Aorta (tissue), 5 donors: ENCODE measurements at regions not wholly inside any gene's neighbourhood (a gene's known extent, or its start where the extent isn't known, plus 50 kb on each side); places are given as distances from the start of the nearest gene placed in this dataset.

ENCODE experiments used
- ATAC-seq: fragments of 200-7000 bp; cut with Tn5 transposase; one replicate; pipeline ENCODE4 v1.9.1; 2022; ENCODE audit warnings: moderate library complexity; ENCODE audit not compliant: low FRiP score
- DNase-seq, 2 donors: peaks; one replicate each; pipeline ENCODE4 v3.0.0-alpha.2; 2020
- H3K27ac ChIP-seq, 2 donors: one replicate each; pipeline ENCODE4 v1.5.1; 2013; ENCODE audit warnings: low read length in 2 of 2, mild to moderate bottlenecking in 2 of 2, moderate library complexity in 2 of 2, control low read depth in 1 of 2, inconsistent platforms in 1 of 2, low read depth in 1 of 2
- H3K27me3 ChIP-seq, 2 donors: one replicate each; pipeline ENCODE4 v1.6.1; 2013; ENCODE audit warnings: control low read depth in 1 of 2, low read length in 1 of 2, mild to moderate bottlenecking in 1 of 2, moderate library complexity in 1 of 2; ENCODE audit not compliant: insufficient read depth in 2 of 2, control insufficient read depth in 1 of 2
- H3K36me3 ChIP-seq, 2 donors: one replicate each; pipeline ENCODE4 v1.6.1; 2013; ENCODE audit warnings: control low read depth in 1 of 2, low read length in 1 of 2, mild to moderate bottlenecking in 1 of 2; ENCODE audit not compliant: insufficient read depth in 2 of 2, control insufficient read depth in 1 of 2
- H3K4me1 ChIP-seq, 2 donors: one replicate each; pipeline ENCODE4 v1.6.1; 2013; ENCODE audit warnings: low read length in 2 of 2, control low read depth in 1 of 2, mild to moderate bottlenecking in 1 of 2, moderate library complexity in 1 of 2; ENCODE audit not compliant: insufficient read depth in 2 of 2, control insufficient read depth in 1 of 2
- H3K4me3 ChIP-seq, 2 donors: one replicate each; pipeline ENCODE4 v1.5.1; 2013; ENCODE audit warnings: low read length in 2 of 2, control low read depth in 1 of 2, mild to moderate bottlenecking in 1 of 2
- H3K9me3 ChIP-seq: one replicate; pipeline ENCODE4 v1.6.1; 2013; ENCODE audit warnings: mild to moderate bottlenecking, low read length; ENCODE audit not compliant: control insufficient read depth
- WGBS, 2 donors: extraction: QIAGEN DNeasy Blood & Tissue Kit; methylation state at CpG; one replicate each; pipeline ENCODE4 v1.1.7; 2013; 5-methylcytosine and 5-hydroxymethylcytosine counted together
- intact Hi-C, 2 donors: fragments of 100-400 bp; cut with DNase I; formaldehyde crosslinking; loops; one replicate each; pipeline versions ENCODE4 v1.14.2 to v1.15.0; 2022
- donor health status: healthy with polysubstance abuse.
- donor health status: Bipolar disorder and iron deficiency.
- donor health status: DM: no; HTN: no; CAD: no.
- donor health status: DM: no; HTN: no; CAD: no.
- donor health status: DM: yes; HTN: yes; CAD: no.

- intact Hi-C loops: loop anchor here in 1 of 2 donors (5.0 kb wide), 1 partner anchor 696 kb away; no protein-coding TSS in a partner anchor
- 41 to 51% methylated on average over 5 of the region's 5 CpGs for WGBS, 2 donors
These were observed 772.7 kb downstream of the BRINP1 start for GRCh38 chr9:118596374-118597015.

GRCh38 chr9:118606668-118607067 is 762.6 kb downstream of the BRINP1 start:
- Histone ChIP-seq H3K27me3 (no peaks in the 10 kb centered on the region), H3K27ac (no peak overlapping the region), H3K9me3 (no peaks in the 10 kb centered on the region), H3K4me3 (no peak overlapping the region), H3K4me1 (no peaks in the 10 kb centered on the region), H3K36me3 (no peaks in the 10 kb centered on the region)
- DNase-seq: no peak
- 88% methylated on average over 2 of the region's 2 CpGs for WGBS, 2 donors
- intact Hi-C loops: no loop called here
- no peak for ATAC-seq

More at GRCh38 chr9:118596374-118597015, 772.7 kb downstream of the BRINP1 start:
- Histone ChIP-seq H3K36me3 (no peaks in the 10 kb centered on the region), H3K4me1 (no peaks in the 10 kb centered on the region), H3K27ac (no peak overlapping the region), H3K4me3 (no peak overlapping the region), H3K27me3 (no peaks in the 10 kb centered on the region), H3K9me3 (no peaks in the 10 kb centered on the region)
- no peak for ATAC-seq
- DNase-seq: no peak

GRCh38 chr9:118609355-118610044 is 759.7 kb downstream of the BRINP1 start:
- ATAC-seq (no peak), DNase-seq (no peak)
- intact Hi-C loops: no loop called here
- Histone ChIP-seq H3K4me1 (no peaks in the 10 kb centered on the region), H3K4me3 (no peak overlapping the region), H3K27ac (no peak overlapping the region), H3K27me3 (no peaks in the 10 kb centered on the region), H3K9me3 (no peaks in the 10 kb centered on the region), H3K36me3 (no peaks in the 10 kb centered on the region)
- WGBS, 2 donors: 54 to 56% methylated on average over 3 of the region's 3 CpGs

GRCh38 chr9:118612201-118612600 is 757.0 kb downstream of the BRINP1 start:
- DNase-seq: no peak
- intact Hi-C loops: no loop called here
- Histone ChIP-seq H3K27me3 (no peaks in the 10 kb centered on the region), H3K4me1 (no peaks in the 10 kb centered on the region), H3K36me3 (no peaks in the 10 kb centered on the region), H3K4me3 (no peak overlapping the region), H3K9me3 (no peaks in the 10 kb centered on the region), H3K27ac (no peak overlapping the region)
- no peak for ATAC-seq
- WGBS, 2 donors: 54 to 71% methylated on average over 3 of the region's 3 CpGs

- no peak overlapping the region for H3K27ac ChIP-seq
- no peaks in the 10 kb centered on the region for H3K36me3 ChIP-seq
- H3K4me3 ChIP-seq: no peak overlapping the region
- intact Hi-C loops: no loop called here
- DNase-seq (no peak), ATAC-seq (no peak)
- H3K27me3 ChIP-seq: no peaks in the 10 kb centered on the region
- no peaks in the 10 kb centered on the region for H3K4me1 ChIP-seq
- 39 to 40% methylated on average over 1 of the region's 1 CpG for WGBS, 2 donors
- H3K9me3 ChIP-seq: no peaks in the 10 kb centered on the region
These were observed 755.2 kb downstream of the BRINP1 start for GRCh38 chr9:118613996-118614395.

- H3K27me3 ChIP-seq: no peaks in the 10 kb centered on the region
- no peaks in the 10 kb centered on the region for H3K36me3 ChIP-seq
- no peak for DNase-seq
- no peak overlapping the region for H3K4me3 ChIP-seq
- H3K9me3 ChIP-seq: no peaks in the 10 kb centered on the region
- H3K4me1 ChIP-seq: no peaks in the 10 kb centered on the region
- intact Hi-C loops: no loop called here
- 82 to 91% methylated on average over 1 of the region's 1 CpG for WGBS, 2 donors
- no peak for ATAC-seq
- no peak overlapping the region for H3K27ac ChIP-seq
These were observed 751.2 kb downstream of the BRINP1 start for GRCh38 chr9:118618084-118618483.

GRCh38 chr9:118618849-118619248 is 750.4 kb downstream of the BRINP1 start:
- DNase-seq (no peak), ATAC-seq (no peak)
- Histone ChIP-seq H3K36me3 (no peaks in the 10 kb centered on the region), H3K4me3 (no peak overlapping the region), H3K4me1 (no peaks in the 10 kb centered on the region), H3K27ac (no peak overlapping the region), H3K9me3 (no peaks in the 10 kb centered on the region), H3K27me3 (no peaks in the 10 kb centered on the region)
- 68 to 73% methylated on average over 2 of the region's 2 CpGs for WGBS, 2 donors
- intact Hi-C loops: no loop called here

GRCh38 chr9:118624608-118625007 is 744.6 kb downstream of the BRINP1 start:
- DNase-seq: no peak
- 66 to 83% methylated on average over 3 of the region's 3 CpGs for WGBS, 2 donors
- Histone ChIP-seq H3K4me3 (no peak overlapping the region), H3K27me3 (no peaks in the 10 kb centered on the region), H3K9me3 (no peaks in the 10 kb centered on the region), H3K36me3 (no peaks in the 10 kb centered on the region), H3K4me1 (no peaks in the 10 kb centered on the region), H3K27ac (no peak overlapping the region)
- intact Hi-C loops: no loop called here
- no peak for ATAC-seq

GRCh38 chr9:118630079-118630478 is 739.2 kb downstream of the BRINP1 start:
- 51 to 61% methylated on average over 2 of the region's 2 CpGs for WGBS, 2 donors

More at GRCh38 chr9:118630079-118630478, 739.2 kb downstream of the BRINP1 start:
- DNase-seq: no peak
- Histone ChIP-seq H3K27ac (no peak overlapping the region), H3K27me3 (no peaks in the 10 kb centered on the region), H3K4me3 (no peak overlapping the region), H3K36me3 (no peaks in the 10 kb centered on the region), H3K4me1 (no peaks in the 10 kb centered on the region), H3K9me3 (no peaks in the 10 kb centered on the region)
- intact Hi-C loops: no loop called here
- no peak for ATAC-seq
